H1 (cell line): ENCODE measurements at regions not wholly inside any gene's neighbourhood (a gene's known extent, or its start where the extent isn't known, plus 50 kb on each side); places are given as distances from the start of the nearest gene placed in this dataset.
"Not testable (repeated sequence)": the region's sequence is repeated elsewhere in the genome, so short reads cannot be mapped to it uniquely, and the experiment has no call there.

Experiments
- CTCF ChIA-PET: fragments of 300-600 bp; sonication (Branson Sonifier 250); formaldehyde crosslinking; loops from one replicate; lab custom pipeline; 2021; ENCODE audit not compliant: partially characterized antibody; lab: Charles Lee
- POLR2A ChIA-PET: fragments of 300-600 bp; sonication (Branson Sonifier 250); formaldehyde crosslinking; loops from one replicate; lab custom pipeline; 2021; ENCODE audit warnings: inconsistent platforms; ENCODE audit not compliant: partially characterized antibody; lab: Charles Lee
- DNase-seq, 2 experiments: peaks; one replicate each; pipeline versions ENCODE4 v3.0.0 to v3.0.0-alpha.2; 2010 to 2022; ENCODE audit warnings: low spot score in 2 of 2, low read depth in 1 of 2, mixed read lengths in 1 of 2
- FAIRE-seq: peaks from 2 replicates; lab custom pipeline; 2011; peaks lifted over from hg19 to GRCh38; lab: Jason Lieb, UNC
- H2AFZ ChIP-seq: 2 replicates; pipeline ENCODE4 v1.8.1; 2012; ENCODE audit warnings: low read length, inconsistent platforms
- H2AK5ac ChIP-seq: 2 replicates; pipeline ENCODE4 v1.6.1; 2013; ENCODE audit warnings: low read depth, low read length
- H2BK120ac ChIP-seq: replicated peaks from 2 replicates; pipeline ENCODE3; 2013; ENCODE audit warnings: low read depth, low read length, inconsistent platforms
- H2BK12ac ChIP-seq: 2 replicates; pipeline ENCODE4 v1.6.1; 2013; ENCODE audit warnings: low read depth, low read length
- H2BK15ac ChIP-seq: 2 replicates; pipeline ENCODE4 v1.6.1; 2013; ENCODE audit warnings: low read length
- H2BK20ac ChIP-seq: 2 replicates; pipeline ENCODE4 v1.6.1; 2013; ENCODE audit warnings: low read length
- H2BK5ac ChIP-seq: 2 replicates; pipeline ENCODE4 v1.6.1; 2013; ENCODE audit warnings: low read depth, low read length
- H3K14ac ChIP-seq: 2 replicates; pipeline ENCODE4 v1.6.1; 2013; ENCODE audit warnings: inconsistent platforms; ENCODE audit not compliant: insufficient read length
- H3K18ac ChIP-seq: 2 replicates; pipeline ENCODE4 v1.6.1; 2013; ENCODE audit warnings: low read length; ENCODE audit errors: extremely low read depth
- H3K23ac ChIP-seq: 2 replicates; pipeline ENCODE4 v1.6.1; 2013; ENCODE audit warnings: inconsistent platforms; ENCODE audit not compliant: insufficient read length
- H3K23me2 ChIP-seq: 2 replicates; pipeline ENCODE4 v1.6.1; 2013; ENCODE audit warnings: low read depth, low read length
- H3K27ac ChIP-seq: 2 replicates; pipeline ENCODE4 v1.6.1; 2011; ENCODE audit warnings: low read depth, low read length, inconsistent platforms
- H3K27me3 ChIP-seq, 4 experiments: replicated peaks in 1 of 4; 1 replicate in 1 of 4; 2 replicates in 3 of 4; pipeline versions ENCODE4 v1.6.1 to v1.8.1; 2011 to 2013; ENCODE audit warnings: low read length in 3 of 4, mild to moderate bottlenecking in 3 of 4, inconsistent platforms in 2 of 4, mixed read lengths in 2 of 4, moderate library complexity in 1 of 4; ENCODE audit not compliant: control insufficient read depth in 3 of 4, insufficient read depth in 3 of 4; ENCODE audit errors: extremely low read depth in 1 of 4
- H3K36me3 ChIP-seq, 4 experiments: 2 replicates each; pipeline versions ENCODE4 v1.6.1 to v1.8.1; 2011 to 2013; ENCODE audit warnings: mild to moderate bottlenecking in 4 of 4, low read length in 3 of 4, moderate library complexity in 2 of 4, control low read depth in 1 of 4, inconsistent platforms in 1 of 4; ENCODE audit not compliant: insufficient read depth in 4 of 4, control insufficient read depth in 2 of 4
- H3K4ac ChIP-seq: replicated peaks from 2 replicates; pipeline ENCODE3; 2013; ENCODE audit warnings: low read length, low read depth, mixed read lengths, inconsistent platforms; ENCODE audit not compliant: insufficient read length
- H3K4me1 ChIP-seq, 4 experiments: replicated peaks in 1 of 4; 1 replicate in 1 of 4; 2 replicates in 3 of 4; pipeline versions ENCODE4 v1.6.1 to v1.8.1; 2011 to 2013; ENCODE audit warnings: low read length in 3 of 4, inconsistent platforms in 2 of 4, mixed read lengths in 1 of 4; ENCODE audit not compliant: insufficient read depth in 4 of 4, control insufficient read depth in 3 of 4
- H3K4me2 ChIP-seq, 2 experiments: 2 replicates each; pipeline versions ENCODE4 v1.6.1 to v1.8.1; 2011 to 2013; ENCODE audit warnings: low read depth in 2 of 2, low read length in 2 of 2, control low read depth in 1 of 2, inconsistent platforms in 1 of 2, mild to moderate bottlenecking in 1 of 2; ENCODE audit not compliant: insufficient read depth in 1 of 2
- H3K4me3 ChIP-seq, 4 experiments: fragments of 200-600, 300-600 bp in 1 of 4; sonication (generic), shearing (Covaris generic), sonication (Bioruptor Twin) in 1 of 4; 2 replicates each; pipeline versions ENCODE4 v1.5.1 to v1.8.1; 2011 to 2016; ENCODE audit warnings: low read length in 4 of 4, low read depth in 3 of 4, control low read depth in 2 of 4, inconsistent platforms in 2 of 4, mild to moderate bottlenecking in 2 of 4, mixed read lengths in 1 of 4, moderate library complexity in 1 of 4; ENCODE audit not compliant: insufficient read depth in 2 of 4; ENCODE audit errors: extremely low read depth in 1 of 4
- H3K56ac ChIP-seq: replicated peaks from 2 replicates; pipeline ENCODE3; 2013; ENCODE audit warnings: low read depth, mild to moderate bottlenecking, mixed read lengths, low read length, inconsistent platforms; ENCODE audit not compliant: insufficient read length
- H3K79me1 ChIP-seq: 2 replicates; pipeline ENCODE4 v1.6.1; 2013; ENCODE audit warnings: low read depth, low read length, control low read depth
- H3K79me2 ChIP-seq, 2 experiments: 2 replicates each; pipeline versions ENCODE4 v1.6.1 to v1.8.1; 2012 to 2013; ENCODE audit warnings: low read length in 2 of 2, mild to moderate bottlenecking in 2 of 2, inconsistent platforms in 1 of 2; ENCODE audit not compliant: insufficient read depth in 2 of 2, control insufficient read depth in 1 of 2
- H3K9ac ChIP-seq, 4 experiments: replicated peaks in 1 of 4; 1 replicate in 1 of 4; 2 replicates in 3 of 4; pipeline versions ENCODE4 v1.6.1 to v1.8.1; 2011 to 2013; ENCODE audit warnings: low read depth in 3 of 4, low read length in 3 of 4, control low read depth in 2 of 4, mild to moderate bottlenecking in 2 of 4, moderate library complexity in 2 of 4, inconsistent platforms in 1 of 4; ENCODE audit errors: extremely low read depth in 1 of 4
- H3K9me3 ChIP-seq, 2 experiments: 2 replicates each; pipeline versions ENCODE4 v1.6.1 to v1.8.1; 2012 to 2013; ENCODE audit warnings: mild to moderate bottlenecking in 2 of 2, moderate library complexity in 2 of 2, control low read depth in 1 of 2, inconsistent platforms in 1 of 2, low read depth in 1 of 2, low read length in 1 of 2, mixed read lengths in 1 of 2; ENCODE audit not compliant: insufficient read depth in 2 of 2
- H4K20me1 ChIP-seq, 2 experiments: replicated peaks in 1 of 2; 2 replicates each; pipeline versions ENCODE3 to v1.8.1; 2011 to 2013; ENCODE audit warnings: inconsistent platforms in 2 of 2, low read length in 2 of 2, mild to moderate bottlenecking in 1 of 2; ENCODE audit not compliant: insufficient read depth in 2 of 2, control insufficient read depth in 1 of 2
- H4K5ac ChIP-seq: 2 replicates; pipeline ENCODE4 v1.6.1; 2013; ENCODE audit warnings: low read length, low read depth, mixed read lengths, inconsistent platforms; ENCODE audit not compliant: insufficient read length
- H4K8ac ChIP-seq: 2 replicates; pipeline ENCODE4 v1.8.0; 2013; ENCODE audit warnings: mild to moderate bottlenecking, moderate library complexity, low read length, inconsistent platforms; ENCODE audit not compliant: insufficient read depth; ENCODE audit errors: extremely low read depth
- H4K91ac ChIP-seq: replicated peaks from 2 replicates; pipeline ENCODE3; 2013; ENCODE audit warnings: low read length, mixed read lengths, inconsistent platforms; ENCODE audit not compliant: insufficient read length
- CREB1 ChIP-seq: IDR thresholded peaks from 2 replicates; pipeline ENCODE4 v1.6.1; 2012; ENCODE audit warnings: inconsistent platforms
- FOSL1 ChIP-seq: IDR thresholded peaks from 2 replicates; pipeline ENCODE4 v1.6.1; 2011; ENCODE audit warnings: mild to moderate bottlenecking, low read depth, low read length, moderate library complexity; ENCODE audit not compliant: insufficient read depth
- KDM4A ChIP-seq: IDR thresholded peaks from one replicate; pipeline ENCODE4 v1.7.1; 2012; ENCODE audit warnings: low read depth, mild to moderate bottlenecking, moderate library complexity, low read length, inconsistent platforms; ENCODE audit not compliant: severe bottlenecking
- RNF2 ChIP-seq: fragments of 200-900, 300-1000 bp; sonication (generic); IDR thresholded peaks from 2 replicates; pipeline ENCODE4 v1.7.1; 2016; ENCODE audit warnings: borderline replicate concordance, low read depth, mild to moderate bottlenecking, antibody characterized with exemption, low read length; ENCODE audit not compliant: poor library complexity, severe bottlenecking; ENCODE audit errors: missing control alignments
- SRF ChIP-seq: IDR thresholded peaks from 2 replicates; pipeline ENCODE4 v1.6.1; 2011; ENCODE audit warnings: mild to moderate bottlenecking, low read depth, low read length, moderate library complexity
- whole genome bisulfite sequencing, 2 experiments: shearing (Covaris generic) in 1 of 2; methylation state at CpG; one replicate each; pipeline versions ENCODE4 v1.1.6 to v1.1.7; 2013 to 2015; ENCODE audit warnings: low lambda C conversion rate in 2 of 2, mixed read lengths in 2 of 2, inconsistent platforms in 1 of 2, low coverage in 1 of 2, missing lambda C conversion rate in 1 of 2; ENCODE audit not compliant: insufficient replicate concordance in 2 of 2, insufficient coverage in 1 of 2, insufficient read length in 1 of 2; ENCODE audit errors: extremely low coverage in 1 of 2, missing lambda C conversion rate in 1 of 2; 5-methylcytosine and 5-hydroxymethylcytosine counted together

GRCh38 chr21:13937236-13937635, 273.5 kb downstream of the LIPI start (continued):
- TF ChIP-seq SRF (no peak), RNF2 (no peak), FOSL1 (no peak), KDM4A (no peak), CREB1 (no peak)

GRCh38 chr21:13936033-13936937, 274.5 kb downstream of the LIPI start:
- H2BK15ac ChIP-seq, POLR2A ChIA-PET: not testable (repeated sequence)
- WGBS, 2 experiments: 95% methylated on average over 19 of the region's 38 CpGs; no CpG with 5 or more reads in 1 of the 2 experiments

More at GRCh38 chr21:13936033-13936937, 274.5 kb downstream of the LIPI start:
- H2BK20ac ChIP-seq, H3K4me2 ChIP-seq, H2BK120ac ChIP-seq, CTCF ChIA-PET, H3K27me3 ChIP-seq, H4K8ac ChIP-seq, H4K5ac ChIP-seq, H3K4me3 ChIP-seq, FAIRE-seq, H3K4ac ChIP-seq, H3K9ac ChIP-seq, H3K27ac ChIP-seq, H3K36me3 ChIP-seq, H3K4me1 ChIP-seq, H2AK5ac ChIP-seq, DNase-seq, H3K56ac ChIP-seq, H3K18ac ChIP-seq, H2AFZ ChIP-seq, H4K91ac ChIP-seq, H3K79me2 ChIP-seq, H3K79me1 ChIP-seq, H3K23ac ChIP-seq, H2BK12ac ChIP-seq, H4K20me1 ChIP-seq, H3K23me2 ChIP-seq, H3K14ac ChIP-seq, H2BK5ac ChIP-seq: not testable (repeated sequence)
- peaks cover 0 to 36% of the 10 kb centered on the region in 2 experiments; a peak in 2 of 4 replicates for H3K9me3 ChIP-seq
